ENCODE measurements at regions not wholly inside any gene's neighbourhood (a gene's known extent, or its start where the extent isn't known, plus 50 kb on each side); places are given as distances from the start of the nearest gene placed in this dataset.

- DNase-seq = no peak
Observed at GRCh38 chr10:104505521-104506042, 135.5 kb upstream of the SORCS3 start.

- DNase-seq = no peak
Observed at GRCh38 chr10:104509981-104510380, 131.1 kb upstream of the SORCS3 start.

GRCh38 chr10:104510644-104511043, 130.4 kb upstream of the SORCS3 start:
- DNase-seq = no peak

DNA sequence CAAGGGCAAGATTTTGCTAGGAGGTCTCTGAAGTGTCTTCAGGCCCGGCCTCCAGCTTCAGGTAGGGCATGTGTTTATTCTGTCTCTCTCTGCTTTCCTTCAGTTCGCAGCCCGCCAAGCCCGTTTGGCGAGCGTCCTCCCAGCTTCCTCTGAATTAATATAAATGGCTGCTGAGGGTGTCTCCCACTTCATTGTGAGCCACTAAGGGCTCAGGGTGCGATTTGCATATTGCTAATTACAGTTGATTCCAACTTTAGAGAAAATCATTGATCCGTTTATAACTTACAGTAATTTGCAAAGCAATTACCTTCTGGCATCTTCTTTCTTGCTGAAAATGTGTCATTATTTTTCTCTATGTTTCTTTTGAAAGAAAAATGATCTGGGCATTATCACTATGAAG, 128.3 kb upstream of the SORCS3 start:
- DNase-seq = no peak

GRCh38 chr10:104515678-104516199, 125.4 kb upstream of the SORCS3 start:
- DNase-seq = no peak

GRCh38 chr10:104516986-104517385, 124.1 kb upstream of the SORCS3 start:
- DNase-seq = no peak

- DNase-seq = no peak
Observed at GRCh38 chr10:104517946-104518345, 123.1 kb upstream of the SORCS3 start.

- no peak for DNase-seq
Observed at GRCh38 chr10:104518891-104519290, 122.2 kb upstream of the SORCS3 start.

- DNase-seq = no peak
Observed at GRCh38 chr10:104520653-104521052, 120.4 kb upstream of the SORCS3 start.

- no peak for DNase-seq
Observed at GRCh38 chr10:104521901-104522694, 119.0 kb upstream of the SORCS3 start.

DNA sequence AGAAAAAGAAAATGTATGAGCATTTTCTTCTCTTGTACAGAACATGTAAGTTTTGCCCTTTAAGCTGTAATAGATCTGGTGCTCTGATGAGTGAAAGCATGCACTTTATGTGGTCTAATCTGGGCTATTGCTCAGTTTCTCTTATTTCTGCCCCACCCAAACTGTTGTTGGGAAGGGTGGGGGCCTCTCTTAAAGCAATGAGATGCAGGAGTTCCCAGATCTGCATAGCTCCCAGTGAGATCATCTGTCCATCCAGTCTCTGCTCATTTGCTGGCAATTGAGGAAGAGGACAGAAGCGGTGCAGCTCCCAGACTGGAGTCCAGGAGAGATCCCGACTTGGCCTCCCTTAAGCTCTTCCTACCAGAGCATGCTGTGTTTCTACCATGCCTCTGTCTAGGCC, 114.9 kb upstream of the SORCS3 start:
- no peak for DNase-seq

DNA sequence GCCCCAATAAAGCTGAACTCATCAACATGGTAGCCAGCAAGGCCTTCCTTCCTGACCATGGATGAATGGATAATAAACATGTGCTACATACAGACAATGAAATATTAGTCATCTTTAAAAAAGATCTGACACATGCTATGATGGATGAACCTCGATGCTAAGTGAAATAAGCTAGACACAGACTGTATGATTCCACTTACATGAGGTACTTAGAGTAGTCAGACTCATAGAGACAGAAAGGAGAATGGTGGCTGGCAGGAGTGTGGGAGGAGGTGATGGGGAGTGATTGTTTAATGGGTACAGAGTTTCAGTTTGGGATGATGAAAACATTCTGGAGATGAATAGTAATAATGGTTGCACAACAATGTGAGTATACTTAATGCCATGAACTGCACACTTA, 114.1 kb upstream of the SORCS3 start:
- peak; percentile 9 for DNase-seq

GRCh38 chr10:104540181-104540580, 100.9 kb upstream of the SORCS3 start:
- DNase-seq = no peak

DNA sequence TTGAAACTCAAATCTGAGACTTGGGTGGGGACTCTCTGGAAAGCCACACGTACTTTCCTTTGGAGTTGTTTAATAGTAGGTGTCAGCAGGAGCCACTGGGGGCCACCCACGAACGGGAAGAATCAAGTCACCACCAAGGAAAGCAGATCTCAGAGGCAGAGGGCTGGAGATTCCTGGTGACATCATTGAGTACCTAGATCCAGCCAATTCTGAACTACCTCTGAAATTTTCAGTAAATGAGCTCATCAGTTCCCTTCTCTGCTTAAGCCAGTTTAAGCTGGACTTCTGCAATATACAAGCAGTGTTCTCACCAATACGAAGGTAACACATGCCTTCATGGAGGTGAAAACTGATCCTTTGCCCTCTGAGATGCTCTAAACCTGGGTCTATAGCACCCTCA, 99.3 kb upstream of the SORCS3 start:
- no peak for DNase-seq

DNA sequence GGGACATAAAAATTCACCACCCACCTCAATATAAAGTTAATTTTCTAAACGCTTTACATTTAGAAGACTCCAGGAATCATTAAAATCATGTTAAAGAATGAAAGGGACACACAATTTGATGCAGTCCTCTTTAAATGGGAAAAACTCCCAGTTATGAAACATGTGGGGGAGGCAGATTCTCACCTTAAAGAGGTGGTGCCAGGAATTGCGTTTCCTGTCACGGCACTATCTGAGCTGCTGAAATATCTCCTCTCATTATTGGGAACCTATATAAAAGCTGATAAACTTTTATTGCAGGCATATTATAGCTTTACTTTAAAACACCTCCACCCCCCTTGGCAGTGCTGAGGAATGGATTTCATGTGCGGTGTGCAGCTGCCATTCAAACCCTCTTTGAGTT, 94.8 kb upstream of the SORCS3 start:
- no peak for DNase-seq

DNA sequence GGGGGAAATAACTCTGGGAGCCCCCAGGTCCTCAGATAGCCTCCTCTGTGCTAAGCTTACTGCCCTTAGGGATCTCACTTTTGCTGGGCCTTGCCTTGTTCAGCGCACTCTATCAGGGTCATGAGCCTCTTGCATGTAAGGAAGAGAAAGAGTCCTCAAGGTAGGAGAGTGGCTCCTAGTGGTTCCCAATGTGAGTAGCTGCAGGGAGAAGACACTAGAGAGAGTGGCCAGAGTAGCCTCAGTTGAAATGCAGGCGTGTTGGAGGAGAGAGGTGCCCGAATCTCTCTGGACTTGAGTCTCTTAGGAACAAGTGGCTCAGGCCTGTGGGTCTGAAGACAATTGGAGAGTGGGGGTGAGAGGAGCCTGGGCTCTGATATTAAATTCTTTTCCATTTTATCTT, 94.3 kb upstream of the SORCS3 start:
- no peak for DNase-seq

DNA sequence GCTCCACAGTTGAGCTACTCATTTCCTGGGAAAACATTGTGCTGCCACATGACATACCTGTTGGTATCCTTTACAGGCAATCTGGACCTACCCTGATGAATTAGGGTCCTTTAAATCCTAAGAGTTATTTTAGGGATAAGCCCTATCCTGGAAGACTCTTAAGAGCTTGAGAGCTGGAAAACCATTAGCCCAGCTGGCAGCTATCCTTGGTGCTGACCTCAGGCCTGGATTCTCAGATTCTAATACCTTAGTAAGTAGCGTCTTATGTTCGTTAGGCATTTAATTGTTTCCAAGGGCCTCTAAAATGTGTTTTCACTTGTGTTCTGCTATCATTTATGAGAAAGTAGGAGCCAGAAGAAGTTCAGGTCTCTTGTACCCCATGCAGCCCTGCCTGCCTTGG, 93.0 kb upstream of the SORCS3 start:
- no peak for DNase-seq

GRCh38 chr10:104556831-104557230, 84.3 kb upstream of the SORCS3 start:
- DNase-seq = no peak

DNA sequence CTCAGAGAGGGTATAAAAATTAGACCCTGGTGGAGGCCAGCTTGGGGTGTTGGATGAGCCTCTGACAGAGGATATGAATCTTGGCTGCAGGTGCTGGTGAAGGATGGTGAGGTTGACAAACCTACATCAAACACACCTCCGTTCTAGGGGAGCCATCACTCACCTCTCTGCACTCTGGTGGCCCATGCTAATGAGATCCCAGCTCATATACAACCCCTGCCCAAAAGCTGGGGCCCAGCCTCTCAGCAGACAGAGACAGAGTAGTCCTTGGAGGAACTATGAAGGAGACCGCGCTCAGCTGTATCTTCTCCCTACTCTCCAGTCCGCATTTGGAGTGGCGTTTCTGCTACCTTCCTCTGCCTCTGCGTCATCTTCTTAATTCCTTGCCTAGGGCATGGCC, 83.1 kb upstream of the SORCS3 start:
- DNase-seq = no peak

- no peak for DNase-seq
Observed at GRCh38 chr10:104559935-104560334, 81.2 kb upstream of the SORCS3 start.

DNA sequence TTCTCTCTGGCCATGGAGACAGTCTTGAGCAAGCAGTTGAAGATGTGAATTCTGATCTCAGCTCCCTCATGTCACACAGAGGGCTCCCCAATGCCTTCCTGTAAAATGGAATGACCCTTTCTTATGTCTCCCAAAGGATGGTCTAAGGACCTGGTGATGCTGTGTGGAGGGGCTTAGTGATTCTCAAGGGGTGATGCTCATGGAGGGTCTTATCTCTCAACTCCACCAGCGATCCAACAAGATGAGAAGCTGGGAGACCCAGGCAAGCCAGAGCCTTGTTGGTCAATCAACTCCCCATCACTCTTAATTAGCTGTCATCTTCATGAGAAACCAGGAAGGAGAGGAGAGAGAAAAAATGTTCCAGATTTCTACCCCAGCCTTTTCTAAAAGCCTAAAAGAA, 78.0 kb upstream of the SORCS3 start:
- DNase-seq = no peak

- DNase-seq = no peak
Observed at GRCh38 chr10:104563548-104563947, 77.5 kb upstream of the SORCS3 start.

GRCh38 chr10:104574427-104574826, 66.7 kb upstream of the SORCS3 start:
- DNase-seq = no peak

GRCh38 chr10:104574838-104575237, 66.3 kb upstream of the SORCS3 start:
- no peak for DNase-seq

DNA sequence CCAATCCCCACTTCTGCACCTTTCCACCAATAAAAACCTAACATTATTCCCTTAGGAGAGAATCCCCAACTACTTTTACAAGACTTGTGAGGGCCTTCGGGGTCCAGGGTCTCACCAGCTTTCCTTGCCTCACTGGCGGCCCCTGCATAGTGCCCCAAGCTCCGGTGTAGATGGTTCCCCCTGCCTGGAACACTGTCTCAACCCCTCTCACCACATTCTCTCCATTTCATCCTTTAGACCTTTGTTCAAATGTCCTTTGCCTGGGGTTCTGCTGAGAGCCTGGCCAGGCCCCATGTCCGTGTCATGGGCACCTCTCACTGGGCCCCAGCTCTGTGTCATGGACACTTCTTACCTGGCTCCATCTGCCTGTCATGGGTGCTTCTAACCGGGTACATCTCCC, 64.5 kb upstream of the SORCS3 start:
- DNase-seq = no peak

Measured in stimulated activated CD4-positive, alpha-beta T cell treated with anti-CD3 and anti-CD28 coated beads, Interleukin-15, amount 100 ng/mL, for 24 hours (primary cell).